GM23338 (cell line): ENCODE measurements at regions not wholly inside any gene's neighbourhood (a gene's known extent, or its start where the extent isn't known, plus 50 kb on each side); places are given as distances from the start of the nearest gene placed in this dataset.

Experiments used
- ATAC-seq: fragments of 200-7000 bp; cut with Tn5 transposase; 3 replicates; pipeline ENCODE4 v1.9.1; 2020
- DNase-seq: peaks from one replicate; pipeline ENCODE4 v3.0.0-alpha.2; 2015; ENCODE audit warnings: low spot score
- H2AFZ ChIP-seq: fragments of 200-600 bp; sonication (generic); 2 replicates; pipeline ENCODE4 v1.8.0; 2016; ENCODE audit warnings: antibody characterized with exemption, mild to moderate bottlenecking, moderate library complexity
- H3F3A ChIP-seq: fragments of 200-600 bp; sonication (generic); replicated peaks from 2 replicates; pipeline ENCODE4 v1.8.0; 2017; ENCODE audit warnings: antibody characterized with exemption, mixed run types, low read depth
- H3K27ac ChIP-seq: fragments of 200-600 bp; sonication (generic); 2 replicates; pipeline ENCODE4 v1.6.1; 2016; ENCODE audit warnings: low read depth
- H3K27me3 ChIP-seq: fragments of 200-600 bp; sonication (generic); 2 replicates; pipeline ENCODE4 v1.8.0; 2016; ENCODE audit warnings: mild to moderate bottlenecking, mixed run types, moderate library complexity; ENCODE audit not compliant: insufficient read depth
- H3K36me3 ChIP-seq: fragments of 200-600 bp; sonication (generic); 2 replicates; pipeline ENCODE4 v1.8.0; 2016; ENCODE audit warnings: mild to moderate bottlenecking; ENCODE audit not compliant: insufficient read depth
- H3K4me1 ChIP-seq: fragments of 200-600 bp; sonication (generic); 2 replicates; pipeline ENCODE4 v1.8.0; 2016; ENCODE audit warnings: mild to moderate bottlenecking, moderate library complexity; ENCODE audit not compliant: insufficient read depth
- H3K4me2 ChIP-seq: fragments of 200-600 bp; sonication (generic); 2 replicates; pipeline ENCODE4 v1.7.1; 2017; ENCODE audit warnings: mixed run types
- H3K4me3 ChIP-seq: fragments of 200-600 bp; sonication (generic); 2 replicates; pipeline ENCODE4 v1.6.1; 2016; ENCODE audit warnings: mixed run types
- H3K79me2 ChIP-seq: fragments of 200-600 bp; sonication (generic); replicated peaks from 2 replicates; pipeline ENCODE4 v1.8.0; 2017; ENCODE audit warnings: mild to moderate bottlenecking; ENCODE audit not compliant: insufficient read depth
- H3K9me2 ChIP-seq: fragments of 200-600 bp; sonication (generic); 2 replicates; pipeline ENCODE4 v1.8.0; 2017; ENCODE audit not compliant: insufficient read depth
- H4K20me1 ChIP-seq: fragments of 200-600 bp; sonication (generic); replicated peaks from 2 replicates; pipeline ENCODE4 v1.8.0; 2017; ENCODE audit warnings: mild to moderate bottlenecking; ENCODE audit not compliant: insufficient read depth
- H3K27ac Mint-ChIP-seq: 2 replicates; pipeline ENCODE4 v1.8.0; 2020; ENCODE audit warnings: inconsistent platforms, mild to moderate bottlenecking, moderate library complexity, mixed read lengths
- H3K27me3 Mint-ChIP-seq: 3 replicates; pipeline ENCODE4 v1.8.0; 2022; ENCODE audit warnings: low read depth, mild to moderate bottlenecking, moderate library complexity, mixed read lengths, inconsistent platforms; ENCODE audit not compliant: insufficient read depth, poor library complexity
- H3K36me3 Mint-ChIP-seq: 3 replicates; pipeline ENCODE4 v1.8.0; 2021; ENCODE audit warnings: low read depth, mild to moderate bottlenecking, inconsistent platforms, moderate library complexity, mixed read lengths
- H3K4me1 Mint-ChIP-seq: 3 replicates; pipeline ENCODE4 v1.8.0; 2020; ENCODE audit warnings: mild to moderate bottlenecking, inconsistent platforms, mixed read lengths
- H3K4me3 Mint-ChIP-seq: 3 replicates; pipeline ENCODE4 v1.8.0; 2021; ENCODE audit warnings: moderate library complexity, mild to moderate bottlenecking, inconsistent platforms, mixed read lengths
- H3K9me3 Mint-ChIP-seq: 3 replicates; pipeline ENCODE4 v1.8.0; 2020; ENCODE audit warnings: moderate library complexity, mild to moderate bottlenecking, inconsistent platforms, mixed read lengths
- EZH2phosphoT487 ChIP-seq: fragments of 200-600 bp; sonication (generic); IDR thresholded peaks from one replicate; pipeline ENCODE4 v1.8.1; 2018; ENCODE audit warnings: antibody characterized with exemption; ENCODE audit not compliant: unreplicated experiment
- REST ChIP-seq: IDR thresholded peaks from one replicate; pipeline ENCODE4 v1.6.1; 2018; ENCODE audit warnings: antibody characterized with exemption; ENCODE audit not compliant: unreplicated experiment
- ZNF462 ChIP-seq: fragments of 250-450 bp; sonication (Bioruptor Pico); IDR thresholded peaks from 2 replicates; pipeline ENCODE4 v1.5.0; 2020; ENCODE audit warnings: mild to moderate bottlenecking, moderate library complexity

- H3K4me1 ChIP-seq, result peaks cover 19% of the 10 kb centered on the region
- H3K27ac ChIP-seq, result peak overlapping the region; percentile 94
- no peaks in the 10 kb centered on the region for H3K79me2 ChIP-seq
- H3K27me3 ChIP-seq, result no peaks in the 10 kb centered on the region
- no peaks in the 10 kb centered on the region for H3K36me3 ChIP-seq
- TF ChIP-seq EZH2phosphoT487, result no peak
- TF ChIP-seq ZNF462 (CRISPR knock-in tag), result no peak
- TF ChIP-seq REST, result no peak
- ATAC-seq, result peak; percentile 16
- H3K4me2 ChIP-seq, result peak overlapping the region; percentile 65
- H4K20me1 ChIP-seq, result no peaks in the 10 kb centered on the region
- Mint-ChIP-seq H3K4me3 (no peak overlapping the region; the same call in 2 of the 3 replicates), H3K27ac (peak overlapping the region; percentile 89), H3K36me3 (peaks cover 9% of the 10 kb centered on the region; the same call in 2 of the 3 replicates), H3K9me3 (no peaks in the 10 kb centered on the region; the same call in 1 of the 3 replicates), H3K27me3 (peaks cover 27% of the 10 kb centered on the region), H3K4me1 (peaks cover 44% of the 10 kb centered on the region)
- no peak overlapping the region for H2AFZ ChIP-seq
- H3K9me2 ChIP-seq, result peaks cover 20% of the 10 kb centered on the region
- no peak overlapping the region for H3K4me3 ChIP-seq
- peak; percentile 11 for DNase-seq
- H3F3A ChIP-seq, result 0 out of 2 replicates have a peak, but pooled peaks cover 5% of the 10 kb centered on the region
Measured at GRCh38 chr2:128645631-128646030, 327.0 kb upstream of the HS6ST1 start.
